Rectal smooth muscle tissue (tissue), 1 donor: ENCODE measurements at regions not wholly inside any gene's neighbourhood (a gene's known extent, or its start where the extent isn't known, plus 50 kb on each side); places are given as distances from the start of the nearest gene placed in this dataset.

Experiments used
- H3K27ac ChIP-seq: one replicate; pipeline ENCODE4 v1.7.0; 2013; ENCODE audit warnings: low read depth, low read length, inconsistent platforms
- H3K27me3 ChIP-seq: one replicate; pipeline ENCODE4 v1.7.0; 2013; ENCODE audit warnings: low read length; ENCODE audit not compliant: control insufficient read depth, insufficient read depth
- H3K36me3 ChIP-seq: one replicate; pipeline ENCODE4 v1.7.0; 2013; ENCODE audit warnings: low read length; ENCODE audit not compliant: control insufficient read depth, insufficient read depth
- H3K4me1 ChIP-seq: one replicate; pipeline ENCODE4 v1.7.0; 2013; ENCODE audit warnings: low read length; ENCODE audit not compliant: control insufficient read depth, insufficient read depth
- H3K4me3 ChIP-seq: one replicate; pipeline ENCODE4 v1.7.0; 2013; ENCODE audit warnings: low read length
- H3K9ac ChIP-seq: one replicate; pipeline ENCODE4 v1.7.0; 2013; ENCODE audit warnings: low read length

DNA sequence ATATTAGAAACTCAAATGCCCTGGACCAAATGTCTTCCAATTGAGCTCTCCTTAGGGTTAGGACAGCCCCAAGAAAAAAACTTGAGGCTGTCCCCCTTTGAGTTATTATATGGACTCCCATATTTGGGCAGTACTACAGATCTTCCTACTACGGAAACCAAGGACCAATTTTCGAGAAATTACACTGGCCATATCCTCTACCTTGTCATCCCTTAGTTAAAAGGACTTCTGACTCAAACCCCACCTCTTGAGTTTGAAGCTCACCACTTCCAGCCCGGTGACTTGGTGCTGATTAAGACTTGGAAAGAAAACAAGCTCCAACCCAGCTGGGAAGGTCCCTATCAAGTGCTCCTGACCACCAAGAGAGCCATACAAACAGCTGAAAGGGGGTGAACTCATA lies 497.0 kb upstream of the GRAMD2B start:
- H3K27ac ChIP-seq: no peak overlapping the region
- no peaks in the 10 kb centered on the region for H3K36me3 ChIP-seq
- no peaks in the 10 kb centered on the region for H3K4me1 ChIP-seq
- H3K27me3 ChIP-seq: no peaks in the 10 kb centered on the region
- H3K9ac ChIP-seq: no peak overlapping the region
- H3K4me3 ChIP-seq: no peak overlapping the region

DNA sequence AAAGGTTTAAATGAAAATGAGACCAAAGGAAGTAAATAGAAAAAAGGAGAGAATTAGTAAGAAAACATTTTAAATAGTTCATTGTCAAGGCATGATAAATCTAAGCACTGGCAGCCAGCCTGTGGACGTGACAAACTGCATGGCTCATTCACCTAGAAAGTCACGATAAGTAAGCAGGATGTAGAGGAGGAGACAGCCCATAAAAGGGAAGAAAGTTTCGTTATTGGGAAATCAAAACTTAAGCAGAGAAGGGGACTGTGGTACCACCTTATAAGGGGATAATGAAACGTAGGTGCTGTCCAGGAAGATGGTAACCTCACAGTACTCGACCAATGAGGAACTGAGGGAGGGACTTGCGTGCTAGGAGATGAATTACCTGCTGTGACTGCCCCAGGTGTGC lies 494.5 kb upstream of the GRAMD2B start:
- H3K27me3 ChIP-seq: no peaks in the 10 kb centered on the region
- H3K4me1 ChIP-seq: no peaks in the 10 kb centered on the region
- no peak overlapping the region for H3K4me3 ChIP-seq
- H3K36me3 ChIP-seq: no peaks in the 10 kb centered on the region
- H3K27ac ChIP-seq: no peak overlapping the region
- no peak overlapping the region for H3K9ac ChIP-seq

- H3K4me1 ChIP-seq: no peaks in the 10 kb centered on the region
- no peak overlapping the region for H3K9ac ChIP-seq
- no peaks in the 10 kb centered on the region for H3K36me3 ChIP-seq
- H3K4me3 ChIP-seq: no peak overlapping the region
- H3K27me3 ChIP-seq: no peaks in the 10 kb centered on the region
- no peak overlapping the region for H3K27ac ChIP-seq
Observed at GRCh38 chr5:125950012-125950615, 473.1 kb upstream of the GRAMD2B start.

DNA sequence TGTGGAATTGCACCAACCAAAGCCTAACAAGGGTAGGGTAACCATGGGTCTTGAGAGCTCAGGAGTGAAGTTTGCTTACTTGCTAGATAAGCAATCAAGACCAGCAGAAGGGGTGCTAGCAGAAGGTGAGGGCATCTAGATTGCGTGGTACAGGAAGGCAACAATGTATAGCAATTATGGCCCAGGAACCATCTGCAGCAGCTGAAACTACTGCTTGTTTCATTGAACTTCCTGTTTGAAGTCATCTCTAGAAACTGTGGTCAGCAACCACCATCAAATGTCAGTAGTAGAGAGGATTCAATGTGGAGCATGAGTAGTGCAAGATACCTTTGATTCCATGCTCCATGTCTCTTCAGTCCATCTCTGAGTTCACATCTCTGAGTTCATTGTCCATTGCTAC lies 462.1 kb upstream of the GRAMD2B start:
- Histone ChIP-seq H3K27me3 (no peaks in the 10 kb centered on the region), H3K27ac (no peak overlapping the region), H3K36me3 (no peaks in the 10 kb centered on the region), H3K4me3 (no peak overlapping the region), H3K4me1 (no peaks in the 10 kb centered on the region), H3K9ac (no peak overlapping the region)

GRCh38 chr5:125965577-125965976 lies 457.6 kb upstream of the GRAMD2B start:
- H3K9ac ChIP-seq: no peak overlapping the region
- H3K4me3 ChIP-seq: no peak overlapping the region
- no peaks in the 10 kb centered on the region for H3K4me1 ChIP-seq
- no peaks in the 10 kb centered on the region for H3K36me3 ChIP-seq
- no peaks in the 10 kb centered on the region for H3K27me3 ChIP-seq
- H3K27ac ChIP-seq: no peak overlapping the region

DNA sequence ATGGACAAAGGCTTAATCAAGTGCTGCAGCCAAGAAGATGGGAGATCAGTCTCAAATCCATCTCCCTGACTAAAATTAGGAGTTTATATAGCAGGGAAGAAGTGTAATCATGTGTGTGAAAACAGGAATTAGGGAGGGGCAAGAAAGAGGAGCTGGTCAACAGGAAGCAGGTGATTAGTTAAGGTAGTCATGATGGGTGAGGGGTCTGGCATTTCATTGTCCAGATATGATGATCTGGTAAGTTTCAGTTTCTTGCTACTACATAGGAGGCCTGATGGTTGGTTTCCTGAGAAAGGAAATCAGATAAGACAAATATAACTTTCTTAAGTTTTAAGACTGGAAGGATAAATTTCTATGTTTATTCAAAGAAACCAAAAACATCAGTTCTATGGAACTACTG lies 455.6 kb upstream of the GRAMD2B start:
- H3K27ac ChIP-seq: no peak overlapping the region

GRCh38 chr5:125969011-125969813 lies 454.0 kb upstream of the GRAMD2B start:
- H3K4me3 ChIP-seq: no peak overlapping the region
- no peak overlapping the region for H3K9ac ChIP-seq
- no peaks in the 10 kb centered on the region for H3K27me3 ChIP-seq
- no peaks in the 10 kb centered on the region for H3K36me3 ChIP-seq
- H3K27ac ChIP-seq: no peak overlapping the region
- no peaks in the 10 kb centered on the region for H3K4me1 ChIP-seq

More for the DNA sequence above, 455.6 kb upstream of the GRAMD2B start:
- Histone ChIP-seq H3K4me1 (no peaks in the 10 kb centered on the region), H3K4me3 (no peak overlapping the region), H3K9ac (no peak overlapping the region), H3K27me3 (no peaks in the 10 kb centered on the region), H3K36me3 (no peaks in the 10 kb centered on the region)

DNA sequence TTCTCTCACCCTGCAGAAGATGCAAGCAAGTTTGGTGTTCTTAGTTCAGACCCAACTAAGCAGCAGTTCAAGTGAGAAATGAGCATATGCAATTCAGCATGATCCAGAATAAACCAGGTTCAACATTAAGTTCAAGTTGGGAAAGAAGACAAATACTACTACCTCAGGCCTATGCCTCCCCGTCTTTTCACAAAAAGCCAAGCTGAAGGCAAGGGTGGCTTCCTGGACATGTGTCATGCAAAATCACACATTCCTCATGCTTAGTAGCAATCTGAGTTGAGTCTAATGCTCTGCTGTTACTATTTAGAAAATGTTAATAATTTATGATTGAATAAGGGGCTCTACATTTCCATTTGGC lies 453.4 kb upstream of the GRAMD2B start:
- Histone ChIP-seq H3K36me3 (no peaks in the 10 kb centered on the region), H3K27me3 (no peaks in the 10 kb centered on the region), H3K4me3 (no peak overlapping the region), H3K9ac (no peak overlapping the region), H3K4me1 (no peaks in the 10 kb centered on the region), H3K27ac (no peak overlapping the region)

- no peak overlapping the region for H3K9ac ChIP-seq
- no peak overlapping the region for H3K27ac ChIP-seq
- no peaks in the 10 kb centered on the region for H3K27me3 ChIP-seq
- H3K4me1 ChIP-seq: no peaks in the 10 kb centered on the region
- H3K36me3 ChIP-seq: no peaks in the 10 kb centered on the region
- H3K4me3 ChIP-seq: no peak overlapping the region
Observed at GRCh38 chr5:125970631-125971307, 452.4 kb upstream of the GRAMD2B start.

- Histone ChIP-seq H3K4me1 (no peaks in the 10 kb centered on the region), H3K27me3 (no peaks in the 10 kb centered on the region), H3K27ac (no peak overlapping the region), H3K36me3 (no peaks in the 10 kb centered on the region), H3K4me3 (no peak overlapping the region), H3K9ac (no peak overlapping the region)
Observed at GRCh38 chr5:125972706-125973105, 450.5 kb upstream of the GRAMD2B start.

GRCh38 chr5:125974679-125975078 lies 448.5 kb upstream of the GRAMD2B start:
- no peaks in the 10 kb centered on the region for H3K36me3 ChIP-seq
- no peak overlapping the region for H3K4me3 ChIP-seq
- no peaks in the 10 kb centered on the region for H3K27me3 ChIP-seq
- H3K4me1 ChIP-seq: no peaks in the 10 kb centered on the region
- no peak overlapping the region for H3K9ac ChIP-seq
- H3K27ac ChIP-seq: no peak overlapping the region

DNA sequence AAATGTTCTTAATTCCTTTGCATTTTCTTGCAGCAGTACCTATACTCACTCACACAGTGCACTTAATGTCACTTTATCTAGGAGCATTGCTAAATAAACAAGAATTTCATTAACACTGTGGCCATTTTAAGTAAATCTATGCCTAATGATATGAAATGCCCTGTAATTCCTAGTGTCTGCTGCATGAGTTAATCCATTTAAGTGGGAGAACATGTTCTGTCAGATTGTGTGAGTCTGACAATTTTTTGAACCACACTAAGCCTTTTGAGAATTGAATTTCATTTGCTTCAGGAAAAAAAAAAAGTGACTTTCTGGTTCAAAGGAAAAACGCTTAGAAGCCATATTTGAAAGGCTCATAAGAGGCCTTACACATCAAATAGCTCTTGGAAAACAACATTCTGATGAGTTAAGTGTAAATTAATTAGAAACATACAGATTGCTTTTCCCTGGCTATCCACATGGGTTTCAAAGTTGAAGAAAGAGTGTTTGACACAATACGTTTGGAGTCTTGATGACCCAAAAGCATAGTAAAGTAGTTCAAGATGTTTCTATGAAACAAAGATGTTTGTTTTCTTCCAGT lies 446.7 kb upstream of the GRAMD2B start:
- Histone ChIP-seq H3K9ac (no peak overlapping the region), H3K36me3 (no peaks in the 10 kb centered on the region), H3K27ac (no peak overlapping the region), H3K27me3 (no peaks in the 10 kb centered on the region), H3K4me3 (no peak overlapping the region), H3K4me1 (no peaks in the 10 kb centered on the region)
